Gastroesophageal sphincter (tissue), 4 donors: ENCODE measurements at regions not wholly inside any gene's neighbourhood (a gene's known extent, or its start where the extent isn't known, plus 50 kb on each side); places are given as distances from the start of the nearest gene placed in this dataset.

Experiments
- ATAC-seq: fragments of 150-250 bp; one replicate; pipeline ENCODE4 v1.9.1; 2016; ENCODE audit warnings: mild to moderate bottlenecking, moderate library complexity
- H3K27ac ChIP-seq, 4 donors: fragments of 200-600 bp; sonication (generic) in 3 of 4; 1 replicate in 3 of 4; 2 replicates in 1 of 4; pipeline ENCODE4 v1.5.1; 2016 to 2019
- H3K27me3 ChIP-seq: fragments of 200-600 bp; sonication (generic); one replicate; pipeline ENCODE4 v1.5.1; 2019
- H3K36me3 ChIP-seq, 2 donors: fragments of 200-600 bp; sonication (generic); one replicate each; pipeline ENCODE4 v1.5.1; 2019; ENCODE audit warnings: control low read depth in 1 of 2
- H3K4me1 ChIP-seq, 3 donors: fragments of 200-600 bp; sonication (generic); 1 replicate in 2 of 3; 2 replicates in 1 of 3; pipeline ENCODE4 v1.5.1; 2016 to 2019; ENCODE audit warnings: control low read depth in 2 of 3
- H3K4me3 ChIP-seq, 2 donors: fragments of 200-600 bp; sonication (generic); one replicate each; pipeline ENCODE4 v1.5.1; 2019; ENCODE audit warnings: mild to moderate bottlenecking in 1 of 2, moderate library complexity in 1 of 2
- H3K9me3 ChIP-seq, 3 donors: fragments of 200-600 bp; sonication (generic); one replicate each; pipeline ENCODE4 v1.5.1; 2017 to 2019; ENCODE audit warnings: control low read depth in 2 of 3
- CTCF ChIP-seq, 4 experiments: fragments of 200-600 bp in 2 of 4; fragments of 450-650 bp in 2 of 4; sonication (generic) in 1 of 4; IDR thresholded peaks; one replicate each; pipeline ENCODE4 v1.5.1; 2017 to 2019; ENCODE audit warnings: antibody characterized with exemption in 4 of 4, mild to moderate bottlenecking in 2 of 4, moderate library complexity in 2 of 4
- EP300 ChIP-seq: sonication (generic); formaldehyde crosslinking; IDR thresholded peaks from one replicate; pipeline ENCODE4 v1.6.1; 2017; ENCODE audit warnings: antibody characterized with exemption, mild to moderate bottlenecking
- POLR2A ChIP-seq, 2 donors: fragments of 450-650 bp; IDR thresholded peaks; one replicate each; pipeline ENCODE4 v1.6.1; 2017; ENCODE audit warnings: antibody characterized with exemption in 2 of 2, mild to moderate bottlenecking in 2 of 2, moderate library complexity in 1 of 2
- POLR2AphosphoS5 ChIP-seq: sonication (generic); formaldehyde crosslinking; IDR thresholded peaks from one replicate; pipeline ENCODE4 v1.6.1; 2017; ENCODE audit warnings: antibody characterized with exemption
- WGBS, 2 donors: methylation state at CpG; one replicate each; pipeline ENCODE4 v1.1.5; 2018; ENCODE audit warnings: low coverage in 1 of 2; 5-methylcytosine and 5-hydroxymethylcytosine counted together

GRCh38 chr22:49092716-49093115 is 735.0 kb downstream of the BRD1 start:
- Histone ChIP-seq H3K36me3 (no peaks in the 10 kb centered on the region), H3K4me1 (no peaks in the 10 kb centered on the region), H3K27ac (no peak overlapping the region), H3K4me3 (no peak overlapping the region), H3K9me3 (no peaks in the 10 kb centered on the region), H3K27me3 (peaks cover 73% of the 10 kb centered on the region)
- no peak for TF ChIP-seq EP300
- no peak for TF ChIP-seq POLR2AphosphoS5
- TF ChIP-seq CTCF (IDR thresholded peaks at IDR 0.05), result no peak
- no peak for TF ChIP-seq POLR2A (IDR thresholded peaks at IDR 0.05)
- ATAC-seq, result no peak
- WGBS, 2 donors, result 100% methylated on average over 1 of the region's 15 CpGs; no CpG with 5 or more reads in 1 of the 2 donors

GRCh38 chr22:49091917-49092545 is 735.6 kb downstream of the BRD1 start:
- no peak overlapping the region for H3K4me3 ChIP-seq
- no peak for ATAC-seq
- H3K9me3 ChIP-seq, result no peaks in the 10 kb centered on the region
- no peaks in the 10 kb centered on the region for H3K36me3 ChIP-seq
- peaks cover 73% of the 10 kb centered on the region for H3K27me3 ChIP-seq
- TF ChIP-seq POLR2AphosphoS5 (no peak), POLR2A (IDR thresholded peaks at IDR 0.05) (no peak), EP300 (no peak), CTCF (IDR thresholded peaks at IDR 0.05) (no peak)
- WGBS, 2 donors, result 73% methylated on average over 8 of the region's 13 CpGs; no CpG with 5 or more reads in 1 of the 2 donors
- no peaks in the 10 kb centered on the region for H3K4me1 ChIP-seq
- no peak overlapping the region for H3K27ac ChIP-seq

DNA sequence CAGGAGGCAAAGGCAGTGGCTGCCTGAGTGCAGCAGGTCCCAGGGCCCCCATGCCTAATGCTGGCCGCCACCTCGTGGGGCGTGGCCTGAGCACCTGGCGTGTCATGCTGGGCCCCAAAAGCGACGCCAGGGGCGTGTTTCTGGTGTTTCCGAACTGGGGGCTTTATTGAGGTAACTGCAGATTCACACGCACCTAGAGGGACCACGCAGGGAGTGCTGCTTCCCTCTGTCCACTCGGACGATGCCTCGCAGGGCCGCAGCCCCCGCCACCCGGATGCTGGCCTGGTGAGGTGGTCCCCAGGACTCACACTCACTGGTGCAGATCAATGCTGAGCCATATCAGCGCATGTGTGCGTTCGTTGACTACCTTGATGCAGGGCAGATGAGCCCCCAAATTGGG is 736.2 kb downstream of the BRD1 start:
- Histone ChIP-seq H3K27ac (no peak overlapping the region), H3K36me3 (no peaks in the 10 kb centered on the region), H3K4me3 (no peak overlapping the region), H3K27me3 (peaks cover 77% of the 10 kb centered on the region), H3K4me1 (no peaks in the 10 kb centered on the region), H3K9me3 (no peaks in the 10 kb centered on the region)
- WGBS, 2 donors, result 90% methylated on average over 2 of the region's 19 CpGs; no CpG with 5 or more reads in 1 of the 2 donors
- TF ChIP-seq EP300 (no peak), POLR2AphosphoS5 (no peak), POLR2A (IDR thresholded peaks at IDR 0.05) (no peak), CTCF (IDR thresholded peaks at IDR 0.05) (no peak)
- ATAC-seq, result no peak

DNA sequence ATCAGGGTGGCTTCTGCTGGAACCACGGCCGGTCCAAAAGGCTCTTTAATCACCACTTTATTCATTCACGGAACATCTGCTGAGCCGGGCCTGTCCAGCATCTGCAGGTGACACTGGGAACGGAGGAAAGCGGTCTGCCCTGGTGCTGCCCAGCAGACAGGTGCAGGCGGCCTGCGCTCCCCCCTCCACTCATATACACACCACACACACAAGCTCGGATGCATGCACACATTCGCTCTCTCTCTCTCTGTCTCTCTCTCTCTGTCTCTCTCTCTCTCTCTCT is 736.9 kb downstream of the BRD1 start:
- Histone ChIP-seq H3K4me3 (no peak overlapping the region), H3K27ac (no peak overlapping the region), H3K9me3 (no peaks in the 10 kb centered on the region), H3K27me3 (peaks cover 84% of the 10 kb centered on the region), H3K4me1 (no peaks in the 10 kb centered on the region), H3K36me3 (no peaks in the 10 kb centered on the region)
- WGBS, 2 donors, result 58% methylated on average over 2 of the region's 10 CpGs; no CpG with 5 or more reads in 1 of the 2 donors
- ATAC-seq, result no peak
- TF ChIP-seq CTCF (IDR thresholded peaks at IDR 0.05) (no peak), EP300 (no peak), POLR2A (IDR thresholded peaks at IDR 0.05) (no peak), POLR2AphosphoS5 (no peak)

GRCh38 chr22:49090061-49090852 is 737.4 kb downstream of the BRD1 start:
- Histone ChIP-seq H3K4me3 (no peak overlapping the region), H3K27me3 (peaks cover 86% of the 10 kb centered on the region), H3K36me3 (no peaks in the 10 kb centered on the region), H3K27ac (no peak overlapping the region), H3K4me1 (no peaks in the 10 kb centered on the region), H3K9me3 (no peaks in the 10 kb centered on the region)
- TF ChIP-seq CTCF (IDR thresholded peaks at IDR 0.05), result no peak
- no peak for TF ChIP-seq POLR2A (IDR thresholded peaks at IDR 0.05)
- TF ChIP-seq EP300, result no peak
- TF ChIP-seq POLR2AphosphoS5, result no peak
- WGBS, 2 donors, result 82% methylated on average over 5 of the region's 20 CpGs; no CpG with 5 or more reads in 1 of the 2 donors
- no peak for ATAC-seq
